Osteocyte (in vitro differentiated cells): ENCODE measurements at regions not wholly inside any gene's neighbourhood (a gene's known extent, or its start where the extent isn't known, plus 50 kb on each side); places are given as distances from the start of the nearest gene placed in this dataset.

Experiments used
- DNase-seq: peaks from one replicate; pipeline ENCODE4 v3.0.0; 2021; ENCODE audit warnings: mixed read lengths; ENCODE audit not compliant: unreplicated experiment; ENCODE audit errors: extremely low spot score
- H3K27ac Mint-ChIP-seq: one replicate; pipeline ENCODE4 v1.8.0; 2021; ENCODE audit warnings: mild to moderate bottlenecking, mixed read lengths; ENCODE audit not compliant: unreplicated experiment
- H3K27me3 Mint-ChIP-seq: one replicate; pipeline ENCODE4 v1.8.0; 2021; ENCODE audit warnings: mixed read lengths; ENCODE audit not compliant: unreplicated experiment
- H3K36me3 Mint-ChIP-seq: one replicate; pipeline ENCODE4 v1.8.0; 2021; ENCODE audit warnings: mixed read lengths; ENCODE audit not compliant: unreplicated experiment
- H3K4me1 Mint-ChIP-seq: one replicate; pipeline ENCODE4 v1.8.0; 2021; ENCODE audit warnings: mixed read lengths; ENCODE audit not compliant: unreplicated experiment
- H3K4me3 Mint-ChIP-seq: one replicate; pipeline ENCODE4 v1.8.0; 2021; ENCODE audit warnings: mild to moderate bottlenecking, moderate library complexity, mixed read lengths; ENCODE audit not compliant: unreplicated experiment
- H3K9me3 Mint-ChIP-seq: one replicate; pipeline ENCODE4 v1.8.0; 2021; ENCODE audit warnings: mixed read lengths; ENCODE audit not compliant: unreplicated experiment
- TF ChIP-seq, protein P1 (sequence below): fragments of 200-600 bp; sonication (generic); IDR thresholded peaks from 2 replicates; pipeline ENCODE4 v1.5.0; 2021; ENCODE audit warnings: antibody characterized with exemption, mild to moderate bottlenecking, moderate library complexity

DNA sequence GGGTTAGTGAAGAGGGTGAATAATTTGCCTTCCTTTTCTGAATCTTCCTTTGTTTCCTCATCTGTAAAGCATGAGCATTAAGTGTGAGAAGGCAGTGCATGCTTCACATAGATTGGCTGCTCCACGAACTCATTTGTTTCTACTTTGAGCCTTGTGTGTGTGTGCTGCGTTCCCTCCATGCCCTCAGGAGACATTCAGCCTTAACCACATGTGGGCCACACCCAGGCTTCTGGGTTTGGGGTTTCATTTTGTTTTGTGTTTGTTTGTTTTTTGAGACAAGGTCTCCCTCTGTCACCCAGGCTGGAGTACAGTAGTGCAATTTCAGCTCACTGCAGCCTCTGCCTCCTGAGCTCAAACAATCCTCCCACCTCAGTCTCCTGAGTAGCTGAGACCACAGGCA is 843.3 kb downstream of the GALR1 start:
- no peaks in the 10 kb centered on the region for H3K27me3 Mint-ChIP-seq
- peaks cover 58% of the 10 kb centered on the region for H3K9me3 Mint-ChIP-seq
- no peak for DNase-seq
- no peak overlapping the region for H3K4me3 Mint-ChIP-seq
- H3K36me3 Mint-ChIP-seq: no peaks in the 10 kb centered on the region
- no peaks in the 10 kb centered on the region for H3K4me1 Mint-ChIP-seq
- H3K27ac Mint-ChIP-seq: no peak overlapping the region
- TF ChIP-seq, protein P1, sequence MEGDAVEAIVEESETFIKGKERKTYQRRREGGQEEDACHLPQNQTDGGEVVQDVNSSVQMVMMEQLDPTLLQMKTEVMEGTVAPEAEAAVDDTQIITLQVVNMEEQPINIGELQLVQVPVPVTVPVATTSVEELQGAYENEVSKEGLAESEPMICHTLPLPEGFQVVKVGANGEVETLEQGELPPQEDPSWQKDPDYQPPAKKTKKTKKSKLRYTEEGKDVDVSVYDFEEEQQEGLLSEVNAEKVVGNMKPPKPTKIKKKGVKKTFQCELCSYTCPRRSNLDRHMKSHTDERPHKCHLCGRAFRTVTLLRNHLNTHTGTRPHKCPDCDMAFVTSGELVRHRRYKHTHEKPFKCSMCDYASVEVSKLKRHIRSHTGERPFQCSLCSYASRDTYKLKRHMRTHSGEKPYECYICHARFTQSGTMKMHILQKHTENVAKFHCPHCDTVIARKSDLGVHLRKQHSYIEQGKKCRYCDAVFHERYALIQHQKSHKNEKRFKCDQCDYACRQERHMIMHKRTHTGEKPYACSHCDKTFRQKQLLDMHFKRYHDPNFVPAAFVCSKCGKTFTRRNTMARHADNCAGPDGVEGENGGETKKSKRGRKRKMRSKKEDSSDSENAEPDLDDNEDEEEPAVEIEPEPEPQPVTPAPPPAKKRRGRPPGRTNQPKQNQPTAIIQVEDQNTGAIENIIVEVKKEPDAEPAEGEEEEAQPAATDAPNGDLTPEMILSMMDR: no peak

DNA sequence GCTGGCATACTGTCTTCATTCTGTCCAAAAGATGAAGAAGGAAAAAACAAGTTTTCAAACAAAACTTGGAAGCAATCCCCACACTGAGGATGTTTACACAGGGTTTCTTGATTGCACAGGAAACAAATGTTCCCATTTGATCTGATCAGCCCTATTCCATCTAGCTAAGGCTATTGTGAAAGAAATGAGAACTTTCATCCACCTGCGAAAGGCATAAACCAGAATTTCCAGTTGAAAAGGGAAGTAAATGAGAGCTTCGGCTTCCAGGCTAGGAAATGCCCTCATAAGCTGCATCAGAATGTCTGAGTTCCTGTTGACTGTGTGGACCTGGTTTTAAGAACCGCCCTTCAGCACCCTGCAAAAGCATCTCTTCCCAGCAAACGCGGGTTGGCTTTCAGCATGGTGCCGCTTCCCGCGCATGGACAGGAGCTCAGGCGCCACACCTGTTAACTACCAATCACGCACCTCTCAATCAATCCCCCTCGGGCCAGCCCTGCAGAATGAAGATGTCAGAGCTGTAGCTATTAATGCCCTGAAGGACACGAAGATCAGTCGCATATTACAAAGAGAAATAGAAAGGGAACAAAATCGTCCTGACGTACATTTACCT is 850.4 kb downstream of the GALR1 start:
- Mint-ChIP-seq H3K9me3 (peaks cover 32% of the 10 kb centered on the region), H3K4me3 (no peak overlapping the region), H3K4me1 (no peaks in the 10 kb centered on the region), H3K27ac (no peak overlapping the region), H3K36me3 (no peaks in the 10 kb centered on the region), H3K27me3 (no peaks in the 10 kb centered on the region)
- TF ChIP-seq, protein P1: no peak
- DNase-seq: no peak

DNA sequence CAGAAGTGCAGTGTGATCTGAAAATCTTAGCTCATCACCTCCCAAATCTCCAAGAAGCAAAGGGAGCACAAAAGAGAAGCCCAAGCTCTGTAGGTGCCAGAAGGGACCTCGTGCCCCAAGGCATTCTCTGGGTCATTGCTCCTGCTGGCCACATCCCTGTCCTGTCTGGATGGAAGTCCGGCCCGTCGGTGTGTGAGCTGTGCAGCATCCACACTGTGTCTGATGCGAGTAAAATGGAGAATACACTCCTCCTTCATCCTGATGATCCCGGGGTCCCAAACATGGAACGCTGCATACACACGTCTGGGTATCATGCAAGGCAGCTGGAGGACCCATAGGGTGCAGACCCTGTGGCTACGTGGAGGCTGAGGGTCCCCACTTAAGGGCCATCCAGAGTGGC is 851.4 kb downstream of the GALR1 start:
- Mint-ChIP-seq H3K4me3 (no peak overlapping the region), H3K4me1 (no peaks in the 10 kb centered on the region), H3K36me3 (no peaks in the 10 kb centered on the region), H3K27ac (no peak overlapping the region), H3K27me3 (no peaks in the 10 kb centered on the region), H3K9me3 (peaks cover 36% of the 10 kb centered on the region)
- DNase-seq: no peak
- TF ChIP-seq, protein P1: no peak

DNA sequence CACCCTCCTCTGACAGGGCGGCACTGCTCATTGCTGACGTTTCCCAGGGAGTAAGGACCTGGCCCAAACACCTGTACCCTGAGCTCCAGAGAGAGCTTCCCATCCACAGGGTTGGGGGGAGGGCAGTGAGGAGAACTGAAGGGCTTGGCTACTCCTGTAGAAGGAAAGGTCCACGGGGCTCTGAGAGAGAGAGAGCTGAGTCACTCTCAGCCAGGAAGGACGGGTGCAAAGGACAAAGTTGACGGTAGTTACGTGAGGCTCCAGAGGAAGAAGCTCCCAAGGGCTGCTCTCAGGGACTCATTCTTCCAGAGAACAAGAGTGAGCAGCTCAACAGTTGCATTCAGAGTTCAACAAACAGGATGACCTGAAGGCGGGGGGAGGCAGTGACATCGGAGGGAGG is 852.5 kb downstream of the GALR1 start:
- Mint-ChIP-seq H3K27me3 (no peaks in the 10 kb centered on the region), H3K27ac (no peak overlapping the region), H3K4me1 (no peaks in the 10 kb centered on the region), H3K4me3 (no peak overlapping the region), H3K9me3 (peaks cover 39% of the 10 kb centered on the region), H3K36me3 (no peaks in the 10 kb centered on the region)
- TF ChIP-seq, protein P1: no peak
- no peak for DNase-seq

DNA sequence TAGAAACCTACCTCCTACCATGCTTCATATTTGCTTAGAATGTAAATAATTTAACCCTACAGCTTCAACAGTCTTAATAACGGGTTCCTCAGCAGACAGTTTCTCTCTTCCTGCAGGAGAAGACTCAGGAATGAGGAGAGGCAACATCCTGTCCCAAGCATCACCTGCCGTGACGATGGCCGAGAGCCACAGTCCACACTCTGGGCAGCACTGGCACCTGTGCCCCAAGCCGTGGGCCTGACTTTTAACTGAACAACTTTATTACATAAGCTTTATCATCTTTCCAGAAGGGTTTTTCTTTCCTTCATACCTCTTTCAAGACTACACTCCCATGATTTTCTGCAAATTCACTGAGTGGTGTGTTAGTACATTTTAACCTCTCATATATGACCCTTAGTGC is 856.0 kb downstream of the GALR1 start:
- Mint-ChIP-seq H3K4me3 (no peak overlapping the region), H3K27me3 (no peaks in the 10 kb centered on the region), H3K9me3 (peaks cover 41% of the 10 kb centered on the region), H3K36me3 (no peaks in the 10 kb centered on the region), H3K4me1 (no peaks in the 10 kb centered on the region), H3K27ac (no peak overlapping the region)
- peak; percentile 53 for DNase-seq
- TF ChIP-seq, protein P1: no peak
